ENCODE measurements at regions not wholly inside any gene's neighbourhood (a gene's known extent, or its start where the extent isn't known, plus 50 kb on each side); places are given as distances from the start of the nearest gene placed in this dataset.

DNA sequence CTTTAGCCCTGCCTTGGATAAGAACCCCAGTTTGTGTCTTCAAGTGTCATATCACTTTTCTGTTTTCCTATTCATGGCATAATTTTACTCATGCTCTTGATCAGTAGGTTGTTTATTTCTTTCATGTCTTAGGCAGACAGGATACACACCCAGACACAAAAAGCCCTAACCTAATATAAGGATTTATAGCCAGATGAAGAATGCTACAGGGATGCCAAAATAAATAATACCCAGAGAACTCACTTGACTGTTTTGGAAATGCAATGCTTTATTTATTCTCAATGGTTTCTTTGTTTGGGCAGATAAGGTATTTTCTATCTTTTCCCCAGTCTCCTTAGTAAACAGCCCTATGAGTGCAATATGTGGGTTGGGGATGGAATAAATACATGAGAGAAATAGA lies 424.0 kb upstream of the PDZRN3 start (continued):
- TF ChIP-seq, protein P1, sequence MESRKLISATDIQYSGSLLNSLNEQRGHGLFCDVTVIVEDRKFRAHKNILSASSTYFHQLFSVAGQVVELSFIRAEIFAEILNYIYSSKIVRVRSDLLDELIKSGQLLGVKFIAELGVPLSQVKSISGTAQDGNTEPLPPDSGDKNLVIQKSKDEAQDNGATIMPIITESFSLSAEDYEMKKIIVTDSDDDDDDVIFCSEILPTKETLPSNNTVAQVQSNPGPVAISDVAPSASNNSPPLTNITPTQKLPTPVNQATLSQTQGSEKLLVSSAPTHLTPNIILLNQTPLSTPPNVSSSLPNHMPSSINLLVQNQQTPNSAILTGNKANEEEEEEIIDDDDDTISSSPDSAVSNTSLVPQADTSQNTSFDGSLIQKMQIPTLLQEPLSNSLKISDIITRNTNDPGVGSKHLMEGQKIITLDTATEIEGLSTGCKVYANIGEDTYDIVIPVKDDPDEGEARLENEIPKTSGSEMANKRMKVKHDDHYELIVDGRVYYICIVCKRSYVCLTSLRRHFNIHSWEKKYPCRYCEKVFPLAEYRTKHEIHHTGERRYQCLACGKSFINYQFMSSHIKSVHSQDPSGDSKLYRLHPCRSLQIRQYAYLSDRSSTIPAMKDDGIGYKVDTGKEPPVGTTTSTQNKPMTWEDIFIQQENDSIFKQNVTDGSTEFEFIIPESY (IDR thresholded peaks at IDR 0.05; ENCODE audit: borderline replicate concordance, low read depth), result no peak
- TF ChIP-seq FOSL2 (IDR thresholded peaks at IDR 0.05; ENCODE audit: borderline replicate concordance, low read depth) (no peak), GATA2 (CRISPR knock-in tag; IDR thresholded peaks at IDR 0.05) (no peak), MEF2A (IDR thresholded peaks at IDR 0.05; ENCODE audit: borderline replicate concordance, low read depth) (no peak), MXI1 (IDR thresholded peaks at IDR 0.05; ENCODE audit: low read depth, low read length) (no peak), JUND (IDR thresholded peaks at IDR 0.05) (no peak), EZH2phosphoT487 (IDR thresholded peaks at IDR 0.05; ENCODE audit: borderline replicate concordance, low read depth) (no peak), SIN3A (IDR thresholded peaks at IDR 0.05; ENCODE audit: borderline replicate concordance, low read depth, low read length) (no peak)
- TF ChIP-seq, protein P2, sequence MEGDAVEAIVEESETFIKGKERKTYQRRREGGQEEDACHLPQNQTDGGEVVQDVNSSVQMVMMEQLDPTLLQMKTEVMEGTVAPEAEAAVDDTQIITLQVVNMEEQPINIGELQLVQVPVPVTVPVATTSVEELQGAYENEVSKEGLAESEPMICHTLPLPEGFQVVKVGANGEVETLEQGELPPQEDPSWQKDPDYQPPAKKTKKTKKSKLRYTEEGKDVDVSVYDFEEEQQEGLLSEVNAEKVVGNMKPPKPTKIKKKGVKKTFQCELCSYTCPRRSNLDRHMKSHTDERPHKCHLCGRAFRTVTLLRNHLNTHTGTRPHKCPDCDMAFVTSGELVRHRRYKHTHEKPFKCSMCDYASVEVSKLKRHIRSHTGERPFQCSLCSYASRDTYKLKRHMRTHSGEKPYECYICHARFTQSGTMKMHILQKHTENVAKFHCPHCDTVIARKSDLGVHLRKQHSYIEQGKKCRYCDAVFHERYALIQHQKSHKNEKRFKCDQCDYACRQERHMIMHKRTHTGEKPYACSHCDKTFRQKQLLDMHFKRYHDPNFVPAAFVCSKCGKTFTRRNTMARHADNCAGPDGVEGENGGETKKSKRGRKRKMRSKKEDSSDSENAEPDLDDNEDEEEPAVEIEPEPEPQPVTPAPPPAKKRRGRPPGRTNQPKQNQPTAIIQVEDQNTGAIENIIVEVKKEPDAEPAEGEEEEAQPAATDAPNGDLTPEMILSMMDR (IDR thresholded peaks at IDR 0.05), result no peak

DNA sequence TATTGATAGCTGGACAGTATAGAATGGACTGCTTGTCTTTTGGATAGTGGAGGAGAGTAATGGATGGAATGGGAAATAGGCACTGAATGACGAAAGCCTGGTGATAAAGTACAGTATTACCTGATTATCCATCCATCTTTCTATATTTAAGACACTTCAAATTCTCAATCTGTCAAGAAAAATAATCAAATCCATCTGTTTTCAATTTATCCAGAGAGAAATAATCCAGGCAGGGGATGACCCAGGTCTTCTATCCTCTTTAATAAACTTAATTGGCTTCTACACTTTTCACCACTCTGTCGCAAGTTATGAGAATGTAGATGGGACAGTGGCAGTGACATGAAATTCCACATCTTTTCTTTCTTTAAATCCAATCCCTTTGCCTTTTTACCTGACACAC lies 420.3 kb upstream of the PDZRN3 start:
- H3K9me2 ChIP-seq, result no peaks in the 10 kb centered on the region
- H3K27ac ChIP-seq (ENCODE audit: low read depth in 2 of 2, low read length in 1 of 2), result no peak overlapping the region
- H3K4me2 ChIP-seq, result no peak overlapping the region
- H4K20me1 ChIP-seq (ENCODE audit: insufficient read depth), result no peaks in the 10 kb centered on the region
- no peak overlapping the region for H3K9ac ChIP-seq
- no peaks in the 10 kb centered on the region for H3K9me3 ChIP-seq
- H3K4me3 ChIP-seq (ENCODE audit: low read depth in 2 of 2, low read length in 1 of 2), result no peak overlapping the region
- CTCF ChIA-PET, result no interaction called here
- H3F3A ChIP-seq (replicated peaks; ENCODE audit: insufficient read depth), result no peaks in the 10 kb centered on the region
- H3K36me3 ChIP-seq (replicated peaks in 1 of 2; ENCODE audit: control insufficient read depth in 1 of 2, insufficient read depth in 2 of 2, low read length in 1 of 2), result no peaks in the 10 kb centered on the region
- no peaks in the 10 kb centered on the region for H3K27me3 ChIP-seq (ENCODE audit: insufficient read depth)
- H3K4me1 ChIP-seq (ENCODE audit: control insufficient read depth in 1 of 2, insufficient read depth in 2 of 2, low read depth in 1 of 2, low read length in 1 of 2), result no peaks in the 10 kb centered on the region
- H3K79me2 ChIP-seq (ENCODE audit: insufficient read depth), result no peaks in the 10 kb centered on the region
- no peak for DNase-seq
- POLR2A ChIA-PET, result no interaction called here
- no peak for TF ChIP-seq TAF1 (IDR thresholded peaks at IDR 0.05; ENCODE audit: borderline replicate concordance, low read depth, low read length)
- no peak for TF ChIP-seq FOXJ3 (CRISPR knock-in tag; IDR thresholded peaks at IDR 0.05)
- TF ChIP-seq MEF2A (IDR thresholded peaks at IDR 0.05; ENCODE audit: borderline replicate concordance, low read depth), result no peak
- no peak for TF ChIP-seq CHD2 (IDR thresholded peaks at IDR 0.05; ENCODE audit: low read length, partially characterized antibody)
- TF ChIP-seq YY1 (IDR thresholded peaks at IDR 0.05; ENCODE audit: low read depth), result no peak
- TF ChIP-seq MXI1 (IDR thresholded peaks at IDR 0.05; ENCODE audit: low read depth, low read length), result no peak
- no peak for TF ChIP-seq GABPA (IDR thresholded peaks at IDR 0.05; ENCODE audit: low read depth)
- TF ChIP-seq RCOR1 (IDR thresholded peaks at IDR 0.05; ENCODE audit: low read length), result no peak
- no peak for TF ChIP-seq POLR2AphosphoS5 (IDR thresholded peaks at IDR 0.05; ENCODE audit: low read depth, low read length)
- no peak for TF ChIP-seq NRF1 (IDR thresholded peaks at IDR 0.05; ENCODE audit: low read depth, low read length)
- TF ChIP-seq SIN3A (IDR thresholded peaks at IDR 0.05; ENCODE audit: borderline replicate concordance, low read depth, low read length), result no peak
- no peak for TF ChIP-seq GATA2 (CRISPR knock-in tag; IDR thresholded peaks at IDR 0.05)
- TF ChIP-seq, protein P3, sequence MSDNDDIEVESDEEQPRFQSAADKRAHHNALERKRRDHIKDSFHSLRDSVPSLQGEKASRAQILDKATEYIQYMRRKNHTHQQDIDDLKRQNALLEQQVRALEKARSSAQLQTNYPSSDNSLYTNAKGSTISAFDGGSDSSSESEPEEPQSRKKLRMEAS (IDR thresholded peaks at IDR 0.05; ENCODE audit: low read depth), result no peak
- TF ChIP-seq, protein P4, sequence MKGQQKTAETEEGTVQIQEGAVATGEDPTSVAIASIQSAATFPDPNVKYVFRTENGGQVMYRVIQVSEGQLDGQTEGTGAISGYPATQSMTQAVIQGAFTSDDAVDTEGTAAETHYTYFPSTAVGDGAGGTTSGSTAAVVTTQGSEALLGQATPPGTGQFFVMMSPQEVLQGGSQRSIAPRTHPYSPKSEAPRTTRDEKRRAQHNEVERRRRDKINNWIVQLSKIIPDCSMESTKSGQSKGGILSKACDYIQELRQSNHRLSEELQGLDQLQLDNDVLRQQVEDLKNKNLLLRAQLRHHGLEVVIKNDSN (IDR thresholded peaks at IDR 0.05; ENCODE audit: borderline replicate concordance, low read depth), result no peak
- TF ChIP-seq, protein P1 (IDR thresholded peaks at IDR 0.05; ENCODE audit: borderline replicate concordance, low read depth), result no peak
- no peak for TF ChIP-seq TEAD4 (IDR thresholded peaks at IDR 0.05; ENCODE audit: borderline replicate concordance, insufficient read depth)
- no peak for TF ChIP-seq FOSL2 (IDR thresholded peaks at IDR 0.05; ENCODE audit: borderline replicate concordance, low read depth)
- TF ChIP-seq, protein P5, sequence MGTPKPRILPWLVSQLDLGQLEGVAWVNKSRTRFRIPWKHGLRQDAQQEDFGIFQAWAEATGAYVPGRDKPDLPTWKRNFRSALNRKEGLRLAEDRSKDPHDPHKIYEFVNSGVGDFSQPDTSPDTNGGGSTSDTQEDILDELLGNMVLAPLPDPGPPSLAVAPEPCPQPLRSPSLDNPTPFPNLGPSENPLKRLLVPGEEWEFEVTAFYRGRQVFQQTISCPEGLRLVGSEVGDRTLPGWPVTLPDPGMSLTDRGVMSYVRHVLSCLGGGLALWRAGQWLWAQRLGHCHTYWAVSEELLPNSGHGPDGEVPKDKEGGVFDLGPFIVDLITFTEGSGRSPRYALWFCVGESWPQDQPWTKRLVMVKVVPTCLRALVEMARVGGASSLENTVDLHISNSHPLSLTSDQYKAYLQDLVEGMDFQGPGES (IDR thresholded peaks at IDR 0.05; ENCODE audit: low read depth, low read length), result no peak
- WGBS (ENCODE audit: low lambda C conversion rate), result 54% methylated on average over 2 of the region's 2 CpGs
- no peak overlapping the region for H2AFZ ChIP-seq (ENCODE audit: low read depth)
